ENCODE measurements at regions not wholly inside any gene's neighbourhood (a gene's known extent, or its start where the extent isn't known, plus 50 kb on each side); places are given as distances from the start of the nearest gene placed in this dataset.

DNA sequence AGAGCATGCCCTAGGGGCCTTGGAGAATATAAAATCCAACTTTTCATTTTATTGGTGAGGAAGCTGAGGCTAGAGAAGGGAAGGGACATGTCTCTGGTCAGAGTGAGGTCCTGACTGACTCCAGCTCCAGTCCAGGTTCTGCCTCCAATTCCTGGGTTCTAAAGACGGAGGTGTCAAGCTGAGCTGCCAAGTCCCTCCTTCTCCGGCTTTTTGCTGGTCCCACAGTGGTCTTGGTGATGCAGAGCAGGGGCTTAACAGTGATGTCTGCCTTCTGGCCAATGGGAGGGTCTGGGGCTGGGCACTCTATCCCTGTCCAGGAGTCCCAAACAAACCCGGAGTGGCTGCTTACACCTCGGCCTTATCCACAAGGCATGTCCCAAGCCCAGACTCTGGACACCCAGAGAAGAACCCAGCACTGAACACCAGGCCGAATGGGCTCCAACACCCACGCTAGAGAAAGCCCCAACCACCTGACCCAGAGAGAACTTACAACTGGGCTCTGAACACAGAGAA lies 104.8 kb downstream of the EBNA1BP2 start:
- no peaks in the 10 kb centered on the region for H4K20me1 ChIP-seq (ENCODE audit: insufficient read depth, low read length)
- no peak overlapping the region for H2BK20ac ChIP-seq (ENCODE audit: low read depth, low read length)
- 0 out of 2 replicates have a peak, but pooled peaks cover 1% of the 10 kb centered on the region for H3K27me3 ChIP-seq (ENCODE audit: control insufficient read depth, insufficient read depth, low read length)
- H3K23ac ChIP-seq (ENCODE audit: low read depth, low read length): no peak overlapping the region
- no peak overlapping the region for H2AFZ ChIP-seq (replicated peaks; ENCODE audit: low read length, poor library complexity)
- 91% methylated on average over 4 of the region's 6 CpGs; no CpG with 5 or more reads in 1 of the 2 experiments for WGBS, 2 experiments (ENCODE audit: extremely low coverage in 2 of 2, insufficient read length in 1 of 2)
- BruUV-seq (replicated peaks): no TSS peak
- DNase-seq (no peak), ATAC-seq (ENCODE audit: low read depth) (no peak)
- H3K4me1 ChIP-seq (ENCODE audit: control insufficient read depth, insufficient read depth, low read length): peaks cover 13% of the 10 kb centered on the region
- ChIA-PET CTCF (no interaction called here), POLR2A (ENCODE audit: unreplicated experiment) (no interaction called here)
- dilution Hi-C loops (cut with HindIII; ENCODE audit: low sequenced_read_pairs, unreplicated experiment) (no loop called here), intact Hi-C loops (cut with micrococcal nuclease) (no loop called here), in situ Hi-C loops (cut with MboI; ENCODE audit: low sequenced_read_pairs) (loop anchor here (5.0 kb wide), 1 partner anchor 145 kb away; no protein-coding TSS in a partner anchor)
- H3K9me1 ChIP-seq (ENCODE audit: insufficient read depth, low read length): peaks cover 8% of the 10 kb centered on the region
- no peak overlapping the region for H3K14ac ChIP-seq (replicated peaks; ENCODE audit: low read depth, low read length)
- H3K9ac ChIP-seq (ENCODE audit: low read depth, low read length): no peak overlapping the region
- peak overlapping the region; percentile 23; the same call in 1 of the 2 replicates for H4K5ac ChIP-seq (ENCODE audit: low read depth, low read length)
- 0 out of 2 replicates have a peak overlapping the region, but pooled peaks have one; percentile 10 for H2BK120ac ChIP-seq (ENCODE audit: low read depth, low read length)
- peak overlapping the region; percentile 56 to 84; a peak in 2 of 4 replicates for H4K8ac ChIP-seq (ENCODE audit: low read depth in 2 of 2, low read length in 2 of 2)
- no peaks in the 10 kb centered on the region for H3K9me3 ChIP-seq (ENCODE audit: control insufficient read depth, insufficient read depth, low read length)
- no peak overlapping the region for H3K18ac ChIP-seq (ENCODE audit: low read depth, low read length)
- H3K56ac ChIP-seq (ENCODE audit: extremely low read depth, insufficient read depth, low read length): no peak overlapping the region
- peak overlapping the region; percentile 74; the same call in 1 of the 2 replicates for H3K4ac ChIP-seq (ENCODE audit: low read depth, low read length)
- no peak overlapping the region for H3K4me2 ChIP-seq (ENCODE audit: low read depth, low read length)
- H2AK9ac ChIP-seq (replicated peaks; ENCODE audit: low read depth, low read length, poor library complexity): no peak overlapping the region
- H3K36me3 ChIP-seq (ENCODE audit: control insufficient read depth, insufficient read depth, low read length): no peaks in the 10 kb centered on the region
- H3K4me3 ChIP-seq (ENCODE audit: insufficient read depth, low read depth, low read length): no peak overlapping the region
- no peak overlapping the region for H2BK5ac ChIP-seq (ENCODE audit: low read depth, low read length, poor library complexity, severe bottlenecking)
- no peak overlapping the region for H3K27ac ChIP-seq (ENCODE audit: insufficient read depth, low read length)
- no peaks in the 10 kb centered on the region for H3K79me1 ChIP-seq (ENCODE audit: low read depth in 1 of 2, low read length in 2 of 2)
- TF ChIP-seq FOS (IDR thresholded peaks at IDR 0.05; ENCODE audit: low read depth, low read length): no peak
- TF ChIP-seq CHD1 (IDR thresholded peaks at IDR 0.05; ENCODE audit: low read depth, low read length): no peak
- no peak for TF ChIP-seq POLR2A (IDR thresholded peaks at IDR 0.05; ENCODE audit: low read depth, low read length)
- no peak for TF ChIP-seq RFX5 (IDR thresholded peaks at IDR 0.05; ENCODE audit: low read depth, low read length)
- TF ChIP-seq NFE2L2 (IDR thresholded peaks at IDR 0.05; ENCODE audit: low read depth, low read length): no peak
- no peak for TF ChIP-seq MAZ (IDR thresholded peaks at IDR 0.05; ENCODE audit: borderline replicate concordance, low read depth, low read length)
- no peak for TF ChIP-seq RCOR1 (IDR thresholded peaks at IDR 0.05; ENCODE audit: insufficient replicate concordance, low read length)
- TF ChIP-seq, protein P1, sequence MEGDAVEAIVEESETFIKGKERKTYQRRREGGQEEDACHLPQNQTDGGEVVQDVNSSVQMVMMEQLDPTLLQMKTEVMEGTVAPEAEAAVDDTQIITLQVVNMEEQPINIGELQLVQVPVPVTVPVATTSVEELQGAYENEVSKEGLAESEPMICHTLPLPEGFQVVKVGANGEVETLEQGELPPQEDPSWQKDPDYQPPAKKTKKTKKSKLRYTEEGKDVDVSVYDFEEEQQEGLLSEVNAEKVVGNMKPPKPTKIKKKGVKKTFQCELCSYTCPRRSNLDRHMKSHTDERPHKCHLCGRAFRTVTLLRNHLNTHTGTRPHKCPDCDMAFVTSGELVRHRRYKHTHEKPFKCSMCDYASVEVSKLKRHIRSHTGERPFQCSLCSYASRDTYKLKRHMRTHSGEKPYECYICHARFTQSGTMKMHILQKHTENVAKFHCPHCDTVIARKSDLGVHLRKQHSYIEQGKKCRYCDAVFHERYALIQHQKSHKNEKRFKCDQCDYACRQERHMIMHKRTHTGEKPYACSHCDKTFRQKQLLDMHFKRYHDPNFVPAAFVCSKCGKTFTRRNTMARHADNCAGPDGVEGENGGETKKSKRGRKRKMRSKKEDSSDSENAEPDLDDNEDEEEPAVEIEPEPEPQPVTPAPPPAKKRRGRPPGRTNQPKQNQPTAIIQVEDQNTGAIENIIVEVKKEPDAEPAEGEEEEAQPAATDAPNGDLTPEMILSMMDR (conservative IDR thresholded peaks at IDR 0.05; ENCODE audit: low read depth, low read length): no peak
- TF ChIP-seq MXI1 (IDR thresholded peaks at IDR 0.05; ENCODE audit: borderline replicate concordance, low read depth, low read length): no peak
- TF ChIP-seq CEBPB (IDR thresholded peaks at IDR 0.05; ENCODE audit: low read depth, low read length): no peak
- no peak for TF ChIP-seq RAD21 (IDR thresholded peaks at IDR 0.05; ENCODE audit: low read length)
- TF ChIP-seq, protein P2, sequence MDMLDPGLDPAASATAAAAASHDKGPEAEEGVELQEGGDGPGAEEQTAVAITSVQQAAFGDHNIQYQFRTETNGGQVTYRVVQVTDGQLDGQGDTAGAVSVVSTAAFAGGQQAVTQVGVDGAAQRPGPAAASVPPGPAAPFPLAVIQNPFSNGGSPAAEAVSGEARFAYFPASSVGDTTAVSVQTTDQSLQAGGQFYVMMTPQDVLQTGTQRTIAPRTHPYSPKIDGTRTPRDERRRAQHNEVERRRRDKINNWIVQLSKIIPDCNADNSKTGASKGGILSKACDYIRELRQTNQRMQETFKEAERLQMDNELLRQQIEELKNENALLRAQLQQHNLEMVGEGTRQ (IDR thresholded peaks at IDR 0.05; ENCODE audit: low read depth, low read length): no peak
- TF ChIP-seq MAFK (IDR thresholded peaks at IDR 0.05; ENCODE audit: low read depth, low read length): no peak
- TF ChIP-seq SMC3 (IDR thresholded peaks at IDR 0.05; ENCODE audit: low read depth, low read length): no peak
- no peak for TF ChIP-seq BHLHE40 (IDR thresholded peaks at IDR 0.05; ENCODE audit: low read depth, low read length)
- no peak for TF ChIP-seq ELK1 (IDR thresholded peaks at IDR 0.05; ENCODE audit: borderline replicate concordance, low read depth, low read length)
- peak overlapping the region; percentile 94 for H4K91ac ChIP-seq (ENCODE audit: insufficient read depth, low read depth, low read length)
- H2AK5ac ChIP-seq (ENCODE audit: low read depth, low read length): peak overlapping the region; percentile 43
- H2BK15ac ChIP-seq (ENCODE audit: low read depth, low read length): peak overlapping the region; percentile 41; the same call in 1 of the 3 replicates
